22Rv1 (cell line): ENCODE measurements at regions not wholly inside any gene's neighbourhood (a gene's known extent, or its start where the extent isn't known, plus 50 kb on each side); places are given as distances from the start of the nearest gene placed in this dataset.
"Not testable (repeated sequence)": the region's sequence is repeated elsewhere in the genome, so short reads cannot be mapped to it uniquely, and the experiment has no call there.

Experiments used
- CTCF ChIP-seq: fragments of 450-650 bp; IDR thresholded peaks from 2 replicates; pipeline ENCODE4 v1.5.1; 2017; ENCODE audit warnings: mild to moderate bottlenecking
- ZFX ChIP-seq: fragments of 450-650 bp; IDR thresholded peaks from 2 replicates; pipeline ENCODE4 v1.6.1; 2017; ENCODE audit warnings: antibody characterized with exemption, borderline replicate concordance

GRCh38 chr14:25316007-25316406 lies 266.1 kb upstream of the STXBP6 start:
- TF ChIP-seq CTCF, ZFX: not testable (repeated sequence)
